ENCODE measurements at regions not wholly inside any gene's neighbourhood (a gene's known extent, or its start where the extent isn't known, plus 50 kb on each side); places are given as distances from the start of the nearest gene placed in this dataset.

- no peak for TF ChIP-seq CTCF (IDR thresholded peaks at IDR 0.05; ENCODE audit: unreplicated experiment)
- no peak overlapping the region for H3K4me3 Mint-ChIP-seq (ENCODE audit: low read depth)
- no peaks in the 10 kb centered on the region for H3K36me3 Mint-ChIP-seq (ENCODE audit: insufficient read depth)
- DNase-seq (ENCODE audit: low spot score, unreplicated experiment), result no peak
- peaks cover 6% of the 10 kb centered on the region for H3K4me1 Mint-ChIP-seq (ENCODE audit: low read depth)
- H3K27ac Mint-ChIP-seq, result no peak overlapping the region
- peaks cover 6% of the 10 kb centered on the region for H3K27me3 Mint-ChIP-seq
- no peaks in the 10 kb centered on the region for H3K9me3 Mint-ChIP-seq (ENCODE audit: low read depth)
Observed at GRCh38 chr5:159819591-159820411, 96.5 kb upstream of the ADRA1B start.

DNA sequence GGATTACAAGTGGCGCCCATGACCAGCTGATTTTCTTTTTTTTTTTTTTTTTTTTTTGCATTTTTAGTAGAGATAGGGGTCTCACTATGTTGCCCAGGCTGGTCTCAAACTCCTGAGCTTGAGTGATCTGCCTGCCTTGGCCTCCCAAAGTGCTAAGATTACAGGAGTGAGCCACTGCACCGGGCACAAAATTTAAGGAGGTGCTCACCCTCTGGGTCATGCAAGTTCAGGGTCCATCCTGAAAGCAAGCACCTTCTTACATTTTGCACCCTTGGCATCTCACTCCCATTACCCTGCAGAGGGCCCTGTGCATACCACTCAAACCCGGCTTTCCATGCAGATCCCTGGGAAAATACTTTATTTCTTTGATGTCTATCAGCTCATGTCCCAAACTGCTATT, 95.6 kb upstream of the ADRA1B start:
- Mint-ChIP-seq H3K27ac (no peak overlapping the region), H3K4me1 (ENCODE audit: low read depth) (peaks cover 6% of the 10 kb centered on the region), H3K4me3 (ENCODE audit: low read depth) (no peak overlapping the region), H3K27me3 (peaks cover 6% of the 10 kb centered on the region), H3K36me3 (ENCODE audit: insufficient read depth) (no peaks in the 10 kb centered on the region), H3K9me3 (ENCODE audit: low read depth) (no peaks in the 10 kb centered on the region)
- no peak for TF ChIP-seq CTCF (IDR thresholded peaks at IDR 0.05; ENCODE audit: unreplicated experiment)
- DNase-seq (ENCODE audit: low spot score, unreplicated experiment), result no peak

- H3K36me3 Mint-ChIP-seq (ENCODE audit: insufficient read depth), result no peaks in the 10 kb centered on the region
- peaks cover 3% of the 10 kb centered on the region for H3K4me1 Mint-ChIP-seq (ENCODE audit: low read depth)
- no peak for DNase-seq (ENCODE audit: low spot score, unreplicated experiment)
- H3K27me3 Mint-ChIP-seq, result peaks cover 2% of the 10 kb centered on the region
- H3K4me3 Mint-ChIP-seq (ENCODE audit: low read depth), result no peak overlapping the region
- H3K9me3 Mint-ChIP-seq (ENCODE audit: low read depth), result no peaks in the 10 kb centered on the region
- H3K27ac Mint-ChIP-seq, result no peak overlapping the region
- no peak for TF ChIP-seq CTCF (IDR thresholded peaks at IDR 0.05; ENCODE audit: unreplicated experiment)
Observed at GRCh38 chr5:159821461-159821940, 94.8 kb upstream of the ADRA1B start.

DNA sequence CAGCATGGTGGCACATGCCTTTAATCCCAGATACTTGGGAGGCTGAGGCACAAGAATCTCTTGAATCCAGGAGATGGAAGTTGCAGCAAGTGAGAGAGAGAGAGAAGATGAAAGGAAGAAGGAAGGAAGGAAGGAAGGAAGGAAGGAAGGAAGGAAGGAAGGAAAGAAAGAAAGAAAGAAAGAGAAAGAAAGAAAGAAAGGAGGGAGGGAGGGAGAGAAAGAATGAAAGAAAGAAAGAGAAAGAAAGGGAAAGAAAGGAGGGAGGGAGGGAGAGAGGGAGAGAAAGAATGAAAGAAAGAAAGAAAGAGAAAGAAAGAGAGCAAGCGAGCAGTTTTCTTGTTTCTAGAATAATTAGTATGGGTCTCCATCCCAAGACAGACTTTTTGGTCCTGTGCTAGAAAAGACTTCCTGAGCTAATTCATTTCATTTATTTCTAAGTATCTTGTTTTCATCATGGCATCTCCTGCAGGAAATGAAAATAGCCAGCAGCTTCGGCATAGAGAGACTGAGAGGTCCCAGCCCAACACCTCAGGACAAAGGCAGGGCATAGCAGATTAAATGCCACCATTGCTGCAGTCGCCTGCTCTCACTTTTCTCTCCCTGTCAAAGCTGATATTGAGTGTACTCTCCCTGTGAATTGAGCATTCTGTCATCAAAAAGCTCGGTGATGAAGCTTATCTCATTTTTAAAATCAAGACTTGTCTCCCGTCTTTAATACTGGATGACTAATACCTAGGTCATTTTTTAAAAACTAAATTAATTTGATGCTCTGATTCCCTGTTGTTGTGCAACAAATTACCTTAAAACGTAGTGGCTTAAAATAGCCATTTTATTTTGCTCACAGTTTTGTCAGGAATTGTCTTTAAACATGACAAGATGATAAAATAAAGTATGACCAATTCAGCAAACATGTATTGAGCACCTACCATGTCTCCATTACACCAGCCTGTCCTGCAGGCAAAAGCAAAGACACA, 91.8 kb upstream of the ADRA1B start:
- no peaks in the 10 kb centered on the region for H3K36me3 Mint-ChIP-seq (ENCODE audit: insufficient read depth)
- H3K4me1 Mint-ChIP-seq (ENCODE audit: low read depth), result peaks cover 3% of the 10 kb centered on the region
- H3K4me3 Mint-ChIP-seq (ENCODE audit: low read depth), result no peak overlapping the region
- no peak for TF ChIP-seq CTCF (IDR thresholded peaks at IDR 0.05; ENCODE audit: unreplicated experiment)
- no peaks in the 10 kb centered on the region for H3K9me3 Mint-ChIP-seq (ENCODE audit: low read depth)
- DNase-seq (ENCODE audit: low spot score, unreplicated experiment), result no peak
- H3K27ac Mint-ChIP-seq, result no peak overlapping the region
- peaks cover 2% of the 10 kb centered on the region for H3K27me3 Mint-ChIP-seq

DNA sequence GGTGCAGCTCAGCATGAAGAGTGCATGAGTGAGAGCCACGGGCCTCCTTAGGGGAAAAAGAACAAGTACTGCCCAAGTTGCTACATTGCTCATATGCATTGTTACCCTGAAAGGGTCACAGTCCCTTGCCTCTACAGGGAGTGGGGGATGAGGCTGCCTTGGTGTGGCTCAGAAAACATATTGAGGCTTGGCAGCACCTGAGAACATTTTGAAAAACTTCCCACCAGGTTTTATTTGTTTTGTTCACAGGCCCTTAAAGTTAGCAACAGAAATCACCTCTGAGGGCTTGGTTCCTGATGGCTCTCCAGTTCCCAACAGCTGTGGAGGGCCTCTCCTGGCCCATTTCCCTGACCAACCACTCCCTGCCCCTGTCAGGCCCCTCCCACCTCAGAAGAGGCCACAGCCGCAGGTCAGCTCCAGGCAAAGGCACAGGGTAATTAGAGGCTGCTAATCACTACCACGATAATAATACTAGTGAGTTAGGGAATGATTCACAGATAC, 90.7 kb upstream of the ADRA1B start:
- Mint-ChIP-seq H3K4me1 (ENCODE audit: low read depth) (no peaks in the 10 kb centered on the region), H3K9me3 (ENCODE audit: low read depth) (no peaks in the 10 kb centered on the region), H3K4me3 (ENCODE audit: low read depth) (no peak overlapping the region), H3K27ac (peak overlapping the region; percentile 45), H3K36me3 (ENCODE audit: insufficient read depth) (no peaks in the 10 kb centered on the region), H3K27me3 (peaks cover 2% of the 10 kb centered on the region)
- DNase-seq (ENCODE audit: low spot score, unreplicated experiment), result no peak
- no peak for TF ChIP-seq CTCF (IDR thresholded peaks at IDR 0.05; ENCODE audit: unreplicated experiment)
